NCI-H524 treated with DMSO at 0.1 percent for 48 hours (cell line): ENCODE measurements at regions not wholly inside any gene's neighbourhood (a gene's known extent, or its start where the extent isn't known, plus 50 kb on each side); places are given as distances from the start of the nearest gene placed in this dataset.
"Not testable (repeated sequence)": the region's sequence is repeated elsewhere in the genome, so short reads cannot be mapped to it uniquely, and the experiment has no call there.

Experiments
- DNase-seq: peaks from one replicate; lab custom pipeline; 2025; lab: John Stamatoyannopoulos, UW

DNA sequence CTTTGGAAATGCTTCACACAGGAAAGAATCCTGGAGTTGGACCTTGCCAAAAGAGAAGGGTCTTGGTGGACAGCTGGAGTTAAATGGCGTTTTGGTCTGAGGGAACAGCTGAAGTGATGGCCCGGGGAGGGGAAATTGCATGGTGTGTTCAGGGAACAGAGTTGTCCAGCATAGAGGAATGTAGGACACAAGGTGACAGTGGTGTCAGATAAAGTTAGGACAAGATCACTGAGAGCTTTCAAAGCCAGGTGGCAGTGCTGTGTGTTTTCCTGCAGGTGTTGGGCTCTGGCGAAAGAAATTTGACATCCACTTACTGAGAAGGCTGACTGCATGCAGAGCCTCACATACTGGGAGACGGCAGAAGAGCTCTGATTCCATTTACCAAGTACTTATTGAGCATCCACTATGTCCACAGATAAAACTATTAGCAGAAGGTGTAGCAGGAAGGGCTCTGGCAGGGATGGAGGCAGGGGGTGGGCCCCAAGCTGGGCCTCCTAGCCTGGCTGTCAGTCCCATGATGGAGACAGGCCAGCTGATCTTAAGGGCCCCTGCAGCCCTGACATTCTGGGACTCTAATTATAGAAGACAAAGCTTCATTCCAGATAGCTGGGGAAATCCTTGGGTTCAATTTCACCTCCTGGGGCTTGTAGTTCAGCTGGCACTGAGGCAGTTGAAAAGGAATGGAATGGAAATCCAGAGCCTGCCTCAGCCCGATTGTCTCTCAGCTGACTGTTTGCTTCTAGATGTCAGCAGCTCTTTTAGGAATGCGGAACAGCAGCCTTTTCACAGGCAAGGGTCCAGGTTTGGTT lies 150.2 kb upstream of the MAMLD1 start:
- no peak for DNase-seq

DNA sequence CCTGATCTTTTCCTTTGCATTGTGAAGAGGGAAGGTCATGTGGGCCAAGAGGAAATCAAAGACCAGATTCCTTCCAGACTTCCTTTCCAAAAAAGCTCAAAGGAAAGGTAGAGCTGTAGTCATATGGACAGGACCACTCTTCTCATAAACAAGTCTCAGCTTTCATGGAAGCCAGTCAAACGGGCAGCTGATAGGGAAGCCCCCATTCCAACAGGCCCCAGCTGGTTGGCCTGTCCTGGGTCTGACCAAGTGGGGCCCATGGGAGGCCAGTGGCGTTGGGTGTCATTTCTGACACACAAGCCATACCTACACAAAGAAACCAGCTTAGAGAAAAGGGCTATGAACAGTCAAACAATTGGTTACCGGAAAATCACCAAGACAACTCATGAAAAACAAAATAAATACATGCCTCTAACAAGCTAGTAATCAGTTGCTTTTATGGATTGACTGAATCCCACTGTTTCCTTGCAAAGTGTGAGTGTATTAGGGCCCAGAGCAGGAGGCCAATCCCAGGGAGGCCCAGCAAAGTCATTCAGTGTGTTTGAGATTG lies 149.6 kb upstream of the MAMLD1 start:
- DNase-seq = no peak

DNA sequence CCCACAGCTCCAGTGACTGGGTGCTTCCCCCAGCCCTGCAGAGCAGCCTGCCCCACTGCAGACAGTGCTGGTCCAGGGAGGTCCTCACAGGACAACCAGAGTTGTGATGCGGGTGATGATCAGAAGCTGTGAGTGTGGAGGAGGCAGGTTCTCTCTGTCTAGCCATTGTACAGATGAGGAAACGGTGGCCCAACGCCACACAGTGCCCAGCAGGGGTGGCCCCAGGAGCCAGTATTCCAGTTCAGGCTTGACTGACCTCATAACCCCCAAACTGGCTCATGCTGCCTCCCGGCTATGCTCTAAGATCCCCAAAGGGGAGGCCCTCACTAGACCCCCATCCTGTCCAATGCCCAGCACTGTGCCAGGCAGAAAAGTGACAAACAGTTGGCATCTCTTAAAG lies 147.1 kb upstream of the MAMLD1 start:
- DNase-seq = not testable (repeated sequence)

DNA sequence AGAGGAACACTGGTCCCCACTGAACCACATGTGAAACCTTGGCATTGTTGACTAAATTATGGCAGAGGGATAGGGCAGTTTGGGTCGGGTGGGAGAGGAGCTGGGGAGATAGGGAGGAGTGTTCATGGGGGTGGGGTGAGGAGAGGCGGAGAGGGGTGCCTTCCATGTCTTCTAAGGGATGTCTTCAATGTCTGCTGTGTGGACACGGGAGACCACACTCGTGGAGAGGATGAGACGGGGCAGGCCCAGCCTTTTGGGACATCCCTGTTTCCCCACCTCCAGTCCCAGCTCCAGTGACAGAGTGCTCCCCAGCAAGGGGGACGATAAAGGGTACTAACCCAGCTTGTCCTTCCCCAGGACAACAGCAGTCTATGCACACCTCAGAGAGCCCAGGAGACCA lies 146.4 kb upstream of the MAMLD1 start:
- no peak for DNase-seq

DNA sequence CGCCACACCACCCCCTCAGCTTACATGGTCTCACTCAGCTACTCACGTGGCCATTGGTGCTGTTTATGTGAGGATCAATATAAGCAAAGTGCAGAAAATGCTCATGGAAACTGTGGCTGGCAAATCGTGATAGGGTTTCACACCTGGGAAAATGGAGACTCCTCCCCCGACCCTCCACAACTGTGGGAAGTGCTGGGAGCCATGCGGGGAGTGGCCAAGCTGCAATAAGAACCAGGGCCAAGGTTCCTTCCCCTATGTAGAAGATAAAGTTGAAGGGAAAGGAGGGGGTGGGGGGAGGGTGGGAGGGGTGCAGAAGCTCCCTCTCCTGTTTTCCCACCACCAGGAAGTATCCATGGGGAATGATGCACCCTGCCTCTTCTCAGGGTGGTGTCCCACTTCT lies 145.5 kb upstream of the MAMLD1 start:
- no peak for DNase-seq

DNA sequence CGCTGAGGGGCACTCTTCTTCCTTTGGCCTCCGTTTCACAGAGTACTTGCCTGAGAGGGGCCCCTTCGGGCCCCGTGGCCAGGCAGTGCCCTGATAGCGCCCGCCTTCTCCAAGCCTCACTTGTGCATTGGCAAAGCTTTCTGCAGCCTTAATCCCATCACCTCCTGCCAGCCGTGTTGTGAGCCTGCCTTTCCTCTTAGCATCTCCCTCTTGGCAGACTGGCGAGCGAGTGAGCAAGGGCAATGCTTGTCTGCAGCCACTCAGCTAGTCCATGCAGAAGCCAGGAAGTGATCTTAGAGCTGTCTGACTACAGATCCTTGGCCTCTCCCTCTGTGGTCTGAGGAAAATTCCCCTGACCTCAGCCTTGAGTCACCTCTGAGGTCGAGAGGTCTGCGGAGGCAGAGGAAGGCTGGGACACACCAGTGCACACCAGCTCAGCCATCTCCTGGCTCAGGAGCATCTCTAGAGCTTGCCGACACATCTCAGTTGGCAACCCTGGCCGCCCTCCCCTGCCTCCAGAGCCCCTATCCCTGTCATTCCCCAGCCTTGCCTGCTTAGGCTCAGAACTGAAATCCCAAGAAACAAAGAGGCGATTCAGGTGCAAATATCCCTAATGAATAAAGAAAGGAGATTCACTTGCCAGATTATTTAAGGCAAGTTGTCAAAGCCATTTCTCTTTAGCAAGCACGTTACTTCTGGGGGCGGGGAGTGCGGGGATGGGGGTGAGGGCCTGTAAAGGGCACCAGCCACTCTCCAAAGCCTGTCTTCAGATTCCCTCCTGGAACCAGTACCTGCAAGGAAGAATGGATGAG lies 143.5 kb upstream of the MAMLD1 start:
- no peak for DNase-seq

DNA sequence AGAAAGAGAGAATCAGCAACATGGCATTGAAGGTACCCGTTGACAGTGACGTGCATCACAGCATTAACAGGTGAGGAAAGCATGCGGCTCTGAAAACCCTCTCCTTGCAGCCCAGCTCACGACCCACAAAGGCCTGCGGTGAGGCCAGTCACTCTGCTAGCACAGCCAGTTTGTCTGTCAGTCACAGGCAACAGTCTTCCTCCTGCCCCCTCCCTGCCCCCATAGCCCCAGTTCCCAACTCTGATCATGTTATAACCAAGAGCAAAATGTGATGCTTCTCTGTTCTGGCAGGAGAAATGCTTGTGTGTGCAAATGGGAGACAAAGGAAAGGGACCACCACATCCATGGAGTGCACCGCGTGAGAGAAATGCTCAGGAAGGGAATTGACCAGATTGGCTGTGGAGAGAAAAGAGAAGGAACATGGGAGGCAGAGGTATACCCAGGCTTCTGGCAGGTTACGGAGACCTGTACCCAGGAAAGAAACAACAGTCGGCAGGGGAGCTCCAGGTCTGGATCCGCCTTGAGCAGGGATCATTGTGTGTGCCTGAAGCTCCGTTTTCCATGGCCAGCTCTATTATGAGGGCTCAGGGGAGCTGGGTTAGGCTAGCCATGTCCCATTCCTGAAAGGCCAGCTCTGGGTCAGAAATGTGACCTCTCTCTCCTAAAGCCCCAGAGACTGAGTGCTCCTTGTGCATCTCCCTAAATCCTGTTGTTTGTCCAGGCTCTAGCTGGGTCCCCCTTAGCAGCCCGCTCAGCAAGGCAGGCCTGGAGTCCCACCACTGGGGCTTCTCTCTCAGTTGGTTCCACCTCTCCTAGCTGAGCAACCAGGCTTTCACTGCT lies 139.7 kb upstream of the MAMLD1 start:
- DNase-seq = no peak

DNA sequence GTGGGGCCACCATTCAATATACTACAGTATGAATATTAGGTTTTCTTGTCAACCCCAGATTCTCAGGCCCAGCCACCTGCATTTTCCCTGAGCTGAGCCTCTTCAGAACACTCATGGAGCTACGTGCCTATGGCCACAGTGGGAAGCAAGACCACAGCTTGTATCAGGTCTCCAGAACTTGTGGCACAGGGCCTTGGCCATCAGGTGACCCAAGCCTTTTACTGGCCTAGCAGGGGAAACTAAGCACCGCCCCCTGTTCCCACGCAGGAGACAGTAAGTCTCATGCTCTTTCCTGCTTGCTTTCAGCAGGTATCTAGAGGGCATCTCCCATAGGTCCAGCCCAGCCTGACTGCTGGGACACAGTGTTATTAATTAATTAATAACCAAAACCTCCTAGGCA lies 138.4 kb upstream of the MAMLD1 start:
- no peak for DNase-seq

DNA sequence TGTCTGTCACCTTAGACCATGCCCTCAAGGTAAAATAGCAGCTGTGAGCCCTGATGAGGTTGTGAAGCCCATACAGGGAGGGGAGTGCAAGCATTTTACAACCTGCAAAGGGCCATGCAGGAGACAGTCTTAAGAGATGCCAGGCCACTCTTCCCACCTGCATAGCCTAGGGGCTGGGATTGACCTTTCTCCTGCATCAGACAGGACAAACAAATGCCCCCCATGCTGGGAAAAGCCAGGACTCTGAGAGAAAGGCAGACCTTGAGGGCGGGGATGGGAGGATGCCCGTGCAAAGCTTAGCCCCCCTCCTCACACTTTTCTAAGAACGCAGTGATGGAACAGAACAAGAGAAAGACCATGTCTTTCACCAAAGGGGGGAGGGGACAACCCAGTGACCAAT lies 137.9 kb upstream of the MAMLD1 start:
- no peak for DNase-seq

DNA sequence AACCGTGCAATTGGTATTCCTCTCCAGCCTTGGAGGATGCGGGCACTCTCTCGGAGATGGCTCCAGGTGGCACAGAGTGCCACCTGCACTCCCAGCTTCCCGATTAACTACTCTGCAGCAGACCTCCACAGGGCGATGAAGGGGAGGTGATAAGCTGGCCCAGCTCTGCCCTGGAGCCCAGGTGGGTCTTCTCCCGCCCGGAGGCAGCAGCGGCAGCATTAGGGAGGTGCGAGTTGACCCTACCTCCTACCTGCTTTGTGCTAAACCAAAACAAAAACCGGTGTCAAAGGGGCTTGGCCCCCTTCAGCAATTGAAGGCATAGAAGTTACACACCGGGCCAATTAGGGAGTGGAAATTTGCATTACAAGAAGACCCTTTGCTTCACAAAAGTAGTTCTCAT lies 137.4 kb upstream of the MAMLD1 start:
- DNase-seq = no peak

DNA sequence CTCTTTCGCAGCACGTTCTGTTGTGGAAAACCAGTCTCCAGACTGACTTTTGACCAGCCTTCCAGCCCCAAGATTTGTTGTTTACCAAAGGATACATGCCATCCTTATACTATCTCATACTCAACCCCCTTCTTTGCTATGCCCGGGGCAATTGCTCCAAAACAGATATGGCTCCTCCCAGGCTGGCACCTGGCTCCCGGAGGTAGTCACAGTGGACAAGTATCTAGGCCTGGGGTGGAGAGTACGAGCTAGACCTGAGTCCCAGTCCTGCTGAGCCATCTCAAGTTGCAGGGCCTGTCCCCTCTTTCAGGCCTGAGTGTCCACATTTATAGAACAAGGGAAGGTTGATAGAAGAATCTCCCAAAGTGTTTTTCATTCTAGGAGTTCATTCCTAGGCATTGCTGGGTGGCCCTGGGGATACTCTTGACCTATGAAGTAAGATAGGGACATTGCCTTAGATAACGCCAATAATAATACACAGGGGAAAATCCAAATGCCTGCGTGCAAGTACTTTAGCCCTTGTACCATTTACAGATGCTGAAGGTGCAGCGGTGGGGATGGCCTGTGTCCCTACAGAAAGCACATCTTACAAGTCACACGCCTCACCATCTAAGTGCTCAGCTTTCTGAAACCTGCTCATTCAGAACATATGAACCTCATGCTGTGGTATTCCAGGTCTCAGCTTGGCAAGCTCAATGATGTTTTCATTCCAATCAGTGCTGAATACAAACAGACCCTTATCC lies 136.7 kb upstream of the MAMLD1 start:
- DNase-seq = no peak

DNA sequence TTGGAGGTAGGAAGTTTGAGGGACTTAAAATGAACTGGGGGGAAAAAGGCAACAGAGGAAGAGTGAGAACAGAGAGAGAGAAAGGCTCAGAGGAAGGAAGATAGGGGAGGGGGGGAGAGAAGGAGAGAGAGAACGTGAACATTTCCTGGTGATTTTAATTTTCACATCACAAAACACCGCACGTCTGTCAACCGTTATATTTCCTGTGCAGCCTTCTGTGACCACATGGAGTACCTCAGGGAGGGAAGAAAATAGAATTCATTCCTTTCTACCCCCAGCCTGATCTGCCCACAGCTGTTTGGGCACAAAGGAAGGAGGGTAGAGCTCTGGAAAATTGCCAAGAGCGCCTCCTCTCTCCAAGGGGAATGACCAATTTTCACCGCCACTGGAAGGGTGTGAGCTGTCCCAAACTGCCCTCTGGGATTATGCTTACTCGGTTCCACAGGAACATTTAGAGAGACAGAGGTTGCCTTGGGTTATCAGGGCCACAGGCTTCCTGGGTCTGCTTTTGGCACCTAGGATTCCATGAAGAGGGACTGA lies 135.7 kb upstream of the MAMLD1 start:
- no peak for DNase-seq

DNA sequence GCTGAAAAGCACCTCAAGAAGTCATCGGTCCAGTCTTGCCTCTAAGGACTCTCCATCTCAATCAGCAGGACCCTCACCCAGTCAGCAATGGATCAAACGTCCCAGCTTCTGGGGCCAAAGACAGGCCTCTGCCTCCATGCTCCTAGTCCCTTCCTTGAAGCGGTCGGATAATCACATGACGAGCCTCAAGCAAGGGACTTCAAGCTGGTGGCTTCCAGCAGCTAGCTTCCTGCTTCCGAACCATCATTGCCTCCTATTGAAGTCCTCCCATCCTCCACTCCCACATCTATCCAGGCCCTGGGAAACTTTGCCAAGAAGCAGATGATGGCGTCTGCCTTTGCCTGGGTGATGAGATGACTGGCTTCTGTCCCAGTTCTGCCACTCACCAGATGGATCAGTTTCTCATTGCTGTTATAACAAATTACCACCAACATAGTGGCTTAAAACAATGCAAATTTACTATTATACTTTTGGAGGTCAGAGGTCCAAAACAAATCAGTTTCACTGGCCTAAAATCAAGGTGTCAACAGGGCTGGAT lies 135.2 kb upstream of the MAMLD1 start:
- no peak for DNase-seq

DNA sequence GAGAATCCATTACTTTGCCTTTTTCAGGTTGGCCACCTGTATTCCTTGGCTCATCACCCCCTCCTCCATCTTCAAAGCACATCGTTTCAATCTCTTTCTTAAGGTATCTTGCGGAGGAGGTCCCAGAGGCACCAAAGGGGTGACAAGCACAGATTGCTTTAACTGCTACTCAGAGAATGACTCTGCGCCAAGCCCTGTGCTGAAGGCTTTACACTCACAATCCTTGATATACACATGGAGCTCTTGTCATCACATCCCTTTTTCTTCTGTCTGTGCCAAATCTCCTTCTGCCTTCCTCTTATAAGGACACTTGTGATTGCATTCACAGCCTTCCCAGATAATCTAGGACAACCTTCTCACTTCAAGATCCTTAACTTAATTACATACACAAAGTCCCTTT lies 134.7 kb upstream of the MAMLD1 start:
- DNase-seq = no peak

DNA sequence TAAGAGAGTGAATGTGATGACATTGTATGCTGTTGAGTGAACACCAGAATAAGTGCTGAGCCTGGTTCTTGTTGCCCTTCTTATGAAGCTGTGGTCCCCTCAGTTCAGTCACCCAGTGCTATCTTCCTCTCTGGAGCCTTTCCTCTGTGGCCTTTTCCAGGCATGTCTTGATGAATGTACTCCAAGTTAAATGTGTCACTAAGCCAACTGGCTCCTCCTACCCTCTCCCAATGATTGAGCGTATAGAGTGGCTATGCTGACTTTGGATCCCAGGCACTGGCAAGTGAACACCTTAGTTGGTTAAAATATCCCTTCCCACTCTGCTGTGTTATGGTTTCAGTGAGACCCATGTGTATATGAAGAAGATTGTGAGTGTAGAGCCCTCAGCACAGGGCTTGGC lies 134.1 kb upstream of the MAMLD1 start:
- no peak for DNase-seq

DNA sequence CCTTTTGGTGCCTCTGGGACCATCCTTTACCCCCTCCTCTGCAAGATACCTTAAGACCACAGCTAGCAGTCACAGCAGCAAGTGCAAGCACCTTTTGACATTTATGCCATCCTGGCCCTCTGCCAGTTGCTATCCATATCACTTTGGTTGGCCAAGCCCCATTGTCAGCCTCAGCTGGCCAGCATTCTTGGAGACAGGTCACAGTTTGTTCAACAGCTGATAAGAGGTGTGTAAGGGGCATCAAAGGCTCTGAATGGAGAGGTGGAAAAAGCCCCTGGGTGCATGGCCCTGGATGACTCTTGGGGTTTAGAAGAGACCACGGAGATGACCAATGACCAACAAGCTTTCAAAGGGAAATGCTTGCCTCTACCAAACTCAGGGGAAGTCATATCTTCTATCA lies 133.6 kb upstream of the MAMLD1 start:
- DNase-seq = no peak

DNA sequence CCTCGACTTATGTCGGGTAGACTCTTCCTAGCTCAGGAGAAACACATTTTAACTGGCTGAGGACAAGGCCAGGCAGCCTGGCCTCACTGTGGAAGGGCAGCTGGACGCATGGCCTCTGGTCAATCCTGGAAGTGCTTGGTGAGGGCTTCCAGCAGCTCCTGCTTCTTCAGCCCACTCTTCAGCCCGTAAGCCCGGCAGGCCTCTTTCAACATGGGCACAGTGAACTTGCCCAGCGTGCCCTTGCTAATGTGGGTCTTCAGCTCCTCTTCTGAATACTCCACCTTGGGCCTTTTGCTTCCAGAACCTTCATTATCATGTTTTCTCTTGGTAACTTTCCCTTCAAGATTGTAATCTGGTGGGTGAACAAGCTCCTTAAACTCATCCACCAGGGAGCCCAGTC lies 132.2 kb upstream of the MAMLD1 start:
- DNase-seq = not testable (repeated sequence)

DNA sequence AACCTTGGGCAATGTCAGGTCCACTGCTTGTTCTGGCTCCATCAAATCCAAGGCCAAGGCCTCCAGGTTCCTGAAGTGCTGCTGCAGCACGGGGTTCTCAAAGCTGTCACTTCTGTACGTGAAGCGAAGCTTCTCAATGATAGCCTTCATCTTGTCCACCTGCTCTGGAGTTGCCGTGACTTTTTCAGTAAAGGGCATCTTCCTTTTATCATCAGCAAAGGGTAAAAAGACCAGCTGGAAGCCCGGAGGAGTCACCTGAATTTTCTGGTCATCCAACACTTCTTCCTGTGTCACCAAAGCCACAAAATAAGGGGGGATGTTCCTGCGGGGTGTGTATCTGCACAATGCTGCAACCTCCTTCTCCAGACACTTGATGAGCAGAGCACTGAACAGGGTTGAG lies 131.7 kb upstream of the MAMLD1 start:
- not testable (repeated sequence) for DNase-seq

DNA sequence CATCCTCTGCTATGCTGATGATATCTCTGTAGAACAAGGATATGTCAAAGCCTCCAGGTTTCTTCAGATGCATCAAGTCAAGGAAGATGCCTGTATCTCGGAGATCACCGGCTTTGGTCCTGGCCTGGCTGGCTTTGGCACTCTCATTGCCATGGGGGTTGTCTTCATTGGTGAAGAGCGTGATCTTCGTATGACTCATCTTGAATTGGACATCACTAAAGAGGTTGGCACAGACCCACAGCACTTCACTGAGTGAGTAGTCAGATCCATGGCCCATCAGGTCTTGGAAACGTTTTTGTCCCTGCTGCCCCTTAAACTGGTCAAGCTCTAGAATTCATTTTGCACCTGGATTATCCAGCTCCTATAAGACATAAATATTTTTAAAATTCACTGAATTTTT lies 130.9 kb upstream of the MAMLD1 start:
- DNase-seq = not testable (repeated sequence)

DNA sequence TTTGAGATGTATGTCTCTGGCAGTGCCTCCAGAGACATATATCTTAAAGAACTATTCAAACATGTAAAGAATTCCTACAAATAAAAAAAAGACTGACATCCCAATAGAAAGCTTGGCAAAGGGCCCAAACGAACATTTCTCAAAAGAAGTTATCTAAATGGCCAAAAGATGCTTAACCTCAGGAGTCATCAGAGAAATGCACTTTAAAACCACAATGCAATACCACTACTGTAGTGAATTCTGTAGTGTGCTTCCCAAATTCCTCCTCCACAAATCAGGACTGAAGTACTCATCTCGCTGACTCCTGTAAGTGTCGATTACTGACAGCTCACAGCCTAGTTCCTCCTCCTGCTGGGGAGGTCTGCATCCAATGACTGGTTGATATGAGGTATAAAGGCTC lies 129.0 kb upstream of the MAMLD1 start:
- DNase-seq = no peak

DNA sequence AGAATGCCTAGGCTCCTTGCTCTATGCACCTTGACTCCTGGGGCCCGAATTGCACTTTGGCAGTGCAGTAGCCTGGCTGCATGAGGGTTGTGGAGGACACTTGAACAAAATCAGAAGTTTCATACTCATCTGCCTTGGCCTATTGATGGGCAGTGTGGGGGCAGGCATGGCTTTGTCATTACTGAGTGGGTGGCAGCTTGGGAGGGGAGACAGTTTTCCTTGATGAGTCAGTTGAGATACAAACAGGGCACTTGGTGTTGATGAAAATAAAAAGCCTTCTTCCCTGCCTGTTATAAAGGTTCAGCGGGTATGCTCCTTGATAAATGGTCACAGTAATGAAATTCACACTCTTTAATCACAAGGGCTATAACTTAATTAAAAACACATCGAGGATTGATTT lies 126.8 kb upstream of the MAMLD1 start:
- DNase-seq = no peak
